Body of pancreas (tissue), 4 donors: ENCODE measurements at regions not wholly inside any gene's neighbourhood (a gene's known extent, or its start where the extent isn't known, plus 50 kb on each side); places are given as distances from the start of the nearest gene placed in this dataset.

Experiments
- POLR2A ChIP-seq, 3 donors: fragments of 450-650 bp; IDR thresholded peaks; one replicate each; pipeline ENCODE4 v1.6.1; 2016; ENCODE audit warnings: antibody characterized with exemption in 3 of 3, mild to moderate bottlenecking in 2 of 3
- TF ChIP-seq, protein P1 (sequence below), 7 experiments: fragments of 450-650 bp in 4 of 7; fragments of 200-600 bp in 3 of 7; sonication (generic) in 3 of 7; IDR thresholded peaks; one replicate each; pipeline ENCODE4 v1.5.1; 2016 to 2019; ENCODE audit warnings: antibody characterized with exemption in 7 of 7

DNA sequence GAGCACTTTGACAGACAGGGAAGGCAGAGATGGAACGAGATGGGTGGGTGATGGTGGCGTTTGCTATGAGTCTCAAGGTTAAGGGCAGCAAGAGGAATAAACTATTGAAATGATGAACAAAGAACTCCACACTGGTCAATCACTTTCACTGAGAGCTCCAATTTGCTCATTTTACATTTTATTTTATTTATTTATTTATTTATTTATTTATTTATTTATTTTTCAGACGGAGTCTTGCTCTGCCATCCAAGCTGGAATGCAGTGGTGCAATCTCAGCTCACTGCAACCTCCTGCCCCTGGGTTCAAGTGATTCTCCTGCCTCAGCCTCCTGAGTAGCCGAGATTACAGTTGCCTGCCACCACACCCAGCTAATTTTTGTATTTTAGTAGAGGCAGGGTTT, 669.1 kb downstream of the HS3ST4 start:
- TF ChIP-seq, protein P1, sequence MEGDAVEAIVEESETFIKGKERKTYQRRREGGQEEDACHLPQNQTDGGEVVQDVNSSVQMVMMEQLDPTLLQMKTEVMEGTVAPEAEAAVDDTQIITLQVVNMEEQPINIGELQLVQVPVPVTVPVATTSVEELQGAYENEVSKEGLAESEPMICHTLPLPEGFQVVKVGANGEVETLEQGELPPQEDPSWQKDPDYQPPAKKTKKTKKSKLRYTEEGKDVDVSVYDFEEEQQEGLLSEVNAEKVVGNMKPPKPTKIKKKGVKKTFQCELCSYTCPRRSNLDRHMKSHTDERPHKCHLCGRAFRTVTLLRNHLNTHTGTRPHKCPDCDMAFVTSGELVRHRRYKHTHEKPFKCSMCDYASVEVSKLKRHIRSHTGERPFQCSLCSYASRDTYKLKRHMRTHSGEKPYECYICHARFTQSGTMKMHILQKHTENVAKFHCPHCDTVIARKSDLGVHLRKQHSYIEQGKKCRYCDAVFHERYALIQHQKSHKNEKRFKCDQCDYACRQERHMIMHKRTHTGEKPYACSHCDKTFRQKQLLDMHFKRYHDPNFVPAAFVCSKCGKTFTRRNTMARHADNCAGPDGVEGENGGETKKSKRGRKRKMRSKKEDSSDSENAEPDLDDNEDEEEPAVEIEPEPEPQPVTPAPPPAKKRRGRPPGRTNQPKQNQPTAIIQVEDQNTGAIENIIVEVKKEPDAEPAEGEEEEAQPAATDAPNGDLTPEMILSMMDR (IDR thresholded peaks at IDR 0.05): no peak
- no peak for TF ChIP-seq POLR2A (IDR thresholded peaks at IDR 0.05)
